ENCODE measurements at regions not wholly inside any gene's neighbourhood (a gene's known extent, or its start where the extent isn't known, plus 50 kb on each side); places are given as distances from the start of the nearest gene placed in this dataset.

DNA sequence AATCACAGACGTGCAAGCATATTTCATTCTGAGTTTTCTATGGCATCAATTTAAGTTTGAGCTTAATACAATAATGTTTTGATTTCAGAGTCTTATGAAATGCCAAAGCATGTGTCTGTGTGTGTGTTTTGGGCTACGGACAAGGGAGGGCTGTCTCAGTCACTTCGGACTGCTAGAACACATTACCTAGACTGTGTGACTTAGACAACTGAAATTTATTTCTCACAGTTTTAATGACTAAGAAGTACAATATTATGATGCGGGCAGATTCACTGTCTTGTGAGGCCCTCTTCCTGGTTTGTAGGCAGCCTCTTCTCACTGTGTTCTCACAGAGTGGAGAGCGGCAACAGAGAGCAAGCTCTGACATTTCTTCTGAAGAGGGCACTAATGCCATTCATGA is 1202.0 kb downstream of the EFNB2 start:
- DNase-seq = no peak

DNA sequence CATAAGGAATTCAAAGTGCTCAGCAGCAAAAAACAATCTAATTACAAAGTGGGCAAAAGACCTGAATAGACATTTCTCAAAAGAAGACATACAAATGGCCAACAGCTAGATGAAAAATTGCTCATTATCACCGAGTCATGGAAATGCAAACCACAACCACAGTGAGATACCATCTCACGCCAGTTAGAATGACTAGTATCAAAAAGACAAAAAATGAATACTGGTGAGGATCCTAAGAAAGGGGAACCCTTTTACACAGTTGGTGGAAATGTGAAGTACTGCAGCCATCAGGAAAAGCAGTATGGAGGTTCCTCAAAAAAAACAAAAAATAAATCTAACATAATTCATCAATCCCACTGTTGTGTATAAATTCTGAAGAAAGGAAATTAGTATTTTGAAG is 1206.1 kb downstream of the EFNB2 start:
- no peak for DNase-seq

DNA sequence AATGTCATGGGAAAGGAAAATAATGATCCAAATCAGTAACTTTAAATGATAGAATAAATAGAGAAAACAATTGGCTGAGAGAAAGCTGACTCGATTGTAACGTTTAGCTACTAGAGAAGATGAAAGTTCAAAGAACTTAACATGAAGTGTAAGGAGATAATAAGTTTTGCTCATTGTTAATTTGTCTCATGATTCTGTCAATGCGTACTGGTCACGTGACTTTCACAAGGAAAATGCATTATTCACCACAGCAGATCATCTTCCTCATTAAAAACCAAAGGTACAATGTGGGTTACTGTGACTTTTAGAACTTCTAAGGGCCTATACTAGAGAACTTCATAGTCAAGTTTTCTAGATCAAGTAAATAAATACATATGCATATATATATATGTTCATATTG is 1207.2 kb downstream of the EFNB2 start:
- DNase-seq = no peak

DNA sequence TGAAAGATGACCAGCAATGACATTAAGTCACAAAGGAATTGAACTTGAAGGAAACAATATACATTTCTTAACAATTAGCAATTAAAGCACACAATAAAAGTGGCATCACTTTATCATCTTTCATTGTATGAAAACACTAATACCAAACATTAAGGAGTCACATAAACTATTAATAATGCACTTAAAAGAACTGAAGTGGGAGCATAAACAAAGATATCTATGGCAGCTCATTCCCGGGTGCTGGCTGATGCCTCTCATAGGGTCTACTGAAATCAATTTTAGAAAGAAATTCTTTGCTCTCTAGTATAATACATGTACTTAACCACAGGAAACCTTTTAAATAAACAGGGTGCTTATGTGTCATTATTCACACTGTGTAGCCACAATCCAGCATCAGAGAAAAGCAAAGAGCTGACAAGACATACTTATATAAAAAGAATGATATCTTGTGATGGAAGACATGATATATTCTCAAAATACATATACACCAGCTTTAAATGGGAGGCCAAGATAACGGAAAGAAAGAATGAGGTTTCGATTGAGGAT is 1207.8 kb downstream of the EFNB2 start:
- DNase-seq = no peak

DNA sequence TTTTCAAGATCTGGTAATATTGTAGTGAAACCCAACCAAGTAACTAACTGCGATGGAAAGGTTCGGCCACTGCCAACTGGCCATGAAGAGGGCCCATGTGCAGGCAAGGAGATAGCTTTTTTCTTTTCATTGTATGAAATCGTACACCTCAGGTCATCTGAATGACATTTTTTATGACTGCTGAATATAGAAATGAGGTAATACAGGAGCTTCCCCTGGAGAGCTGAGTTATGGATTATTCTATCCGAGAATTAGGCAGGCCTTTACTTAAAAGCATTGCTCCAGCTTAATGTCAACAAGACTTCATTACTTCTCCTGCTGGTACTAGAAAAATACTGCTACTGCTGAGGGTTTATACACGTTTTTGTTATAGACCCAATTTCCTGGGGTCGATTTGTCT is 1215.6 kb downstream of the EFNB2 start:
- DNase-seq = no peak

- DNase-seq = no peak
These were observed 1218.7 kb downstream of the EFNB2 start for GRCh38 chr13:105316731-105317130.

GRCh38 chr13:105312906-105313305 is 1222.6 kb downstream of the EFNB2 start:
- DNase-seq = no peak

GRCh38 chr13:105311094-105311493 is 1224.4 kb downstream of the EFNB2 start:
- no peak for DNase-seq

DNA sequence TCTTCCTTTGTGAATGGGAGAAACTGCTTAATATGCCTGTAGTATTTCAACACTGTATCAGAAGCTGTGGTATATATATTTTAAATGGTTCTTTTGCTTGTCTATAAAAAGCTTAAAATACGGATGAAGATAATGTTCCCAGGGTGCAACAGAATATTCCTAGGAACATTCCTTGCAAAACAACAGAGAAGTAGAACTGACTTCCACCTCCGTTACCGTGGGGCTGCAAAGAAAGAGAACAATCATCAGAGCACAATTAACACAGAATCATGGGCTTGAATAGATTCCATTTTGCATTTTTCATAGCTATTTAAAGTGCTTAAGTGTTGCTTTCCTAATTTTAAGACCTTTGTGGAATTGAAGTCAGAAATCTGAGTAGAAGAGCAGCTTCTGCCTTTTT is 1227.7 kb downstream of the EFNB2 start:
- DNase-seq = no peak

DNA sequence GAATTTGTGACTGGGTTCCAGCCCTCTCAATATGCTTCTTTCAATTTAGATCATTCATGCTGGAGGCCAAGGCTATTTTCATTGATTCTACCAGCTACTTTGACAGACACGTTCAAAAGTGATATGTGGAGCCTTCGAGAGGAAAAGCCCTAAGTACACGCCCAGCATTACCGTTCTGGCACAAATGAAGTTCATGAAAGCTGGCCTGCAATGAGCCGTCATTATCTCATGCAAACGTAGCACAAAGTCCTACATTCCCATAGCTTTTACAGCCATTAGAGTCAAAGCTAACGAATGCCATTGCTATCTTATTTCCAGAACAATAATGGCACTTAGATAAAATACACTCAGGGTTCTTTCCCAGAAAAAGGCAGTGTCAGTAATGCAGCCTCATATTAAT is 1237.6 kb downstream of the EFNB2 start:
- DNase-seq = no peak

GRCh38 chr13:105291987-105292386 is 1243.5 kb downstream of the EFNB2 start:
- DNase-seq = no peak

DNA sequence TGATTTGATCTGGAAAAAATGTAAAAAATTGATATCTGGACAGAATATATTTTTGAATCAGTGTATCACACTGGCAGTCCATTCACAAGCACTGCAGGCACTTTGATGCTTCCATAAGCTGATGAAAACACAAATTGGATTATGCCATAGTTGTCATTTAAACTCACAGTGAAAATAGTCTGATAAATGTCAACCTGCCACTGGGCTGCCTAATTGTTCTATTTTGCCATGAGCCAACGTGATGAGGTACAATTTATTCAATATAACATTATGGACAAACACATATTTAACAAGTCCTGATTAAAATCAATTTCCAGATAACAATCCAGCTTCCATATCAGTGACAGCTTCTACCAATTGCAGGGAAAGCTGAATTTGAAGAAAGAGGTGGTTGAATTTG is 1244.9 kb downstream of the EFNB2 start:
- no peak for DNase-seq

DNA sequence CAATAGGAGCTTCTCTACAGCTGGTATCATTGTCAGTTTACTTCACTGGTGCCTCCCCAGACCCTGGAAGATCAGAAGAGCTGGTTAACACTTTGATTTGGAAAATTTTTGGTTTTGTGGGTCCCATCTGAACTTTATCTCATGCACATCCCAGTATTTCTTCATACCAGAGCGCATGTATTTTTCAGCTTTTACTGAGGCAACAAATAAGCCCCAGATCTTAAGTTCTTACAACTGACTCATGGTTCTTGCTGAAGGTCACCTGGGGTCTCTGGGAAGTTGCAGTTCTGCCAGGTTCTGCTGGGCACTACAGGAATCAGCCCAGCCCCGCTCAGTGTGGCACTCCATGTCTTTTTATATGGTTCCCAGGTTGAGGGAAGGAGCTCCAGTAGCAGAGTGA is 1249.9 kb downstream of the EFNB2 start:
- no peak for DNase-seq

DNA sequence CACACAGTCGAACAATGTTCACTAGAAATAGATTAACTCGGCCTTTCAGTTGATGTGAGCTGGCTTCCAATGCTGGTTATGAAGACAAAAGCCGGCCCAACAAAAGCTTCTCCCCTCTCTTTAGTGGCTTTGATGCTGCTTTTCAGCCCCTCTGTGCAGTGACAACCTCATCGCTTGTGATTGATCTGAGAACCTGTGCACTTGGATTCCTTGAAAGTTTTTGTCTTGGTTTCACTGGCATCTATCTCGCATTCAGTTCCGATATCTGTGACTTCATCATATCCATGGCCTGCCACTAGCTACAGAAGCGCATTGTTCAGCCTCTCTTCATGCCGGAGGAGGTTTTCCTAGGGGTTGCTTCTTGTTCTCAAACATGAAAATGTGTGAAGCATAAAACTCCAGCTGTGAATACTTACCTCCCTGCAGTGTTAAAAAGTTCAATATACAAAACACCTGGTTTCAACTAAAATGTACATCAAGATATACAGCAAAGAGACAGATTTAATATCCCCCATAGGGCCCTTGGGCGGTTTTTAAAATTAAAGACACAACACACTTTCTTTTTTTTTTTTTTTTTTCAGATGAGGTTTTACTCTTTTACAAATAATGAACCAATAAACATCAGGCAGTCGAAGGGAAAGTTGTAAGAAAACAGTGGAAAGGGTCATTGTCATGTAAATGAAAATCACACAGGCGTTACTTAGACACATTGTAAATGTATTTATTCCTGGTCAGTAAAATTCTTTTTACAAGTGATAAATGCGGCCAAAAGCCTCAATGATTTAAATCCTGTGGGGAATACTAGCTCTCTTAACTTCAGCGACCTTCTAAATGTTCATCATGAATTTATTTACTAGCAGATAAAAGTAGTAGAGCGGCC is 1252.8 kb downstream of the EFNB2 start:
- DNase-seq = no peak

DNA sequence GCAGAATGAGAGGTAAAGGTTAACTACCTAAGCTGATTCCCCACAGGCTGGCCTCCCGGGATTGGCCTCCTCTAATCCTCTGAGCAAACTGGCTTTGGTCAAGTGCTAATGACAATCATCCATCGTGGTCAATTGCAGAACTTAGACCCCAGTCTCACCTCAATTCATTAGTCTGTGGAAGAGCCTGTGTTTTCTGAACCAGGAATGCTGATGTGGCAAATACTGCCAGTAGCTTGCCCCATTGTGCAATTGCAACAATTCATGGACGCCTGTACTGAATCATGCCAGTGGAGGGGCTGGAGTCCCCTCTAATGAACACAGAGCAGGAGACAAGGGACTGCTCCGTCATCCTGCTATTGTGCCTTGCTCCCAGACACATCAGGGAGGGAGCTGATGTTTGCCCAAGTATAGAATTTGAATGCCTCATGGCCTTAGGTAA is 1256.5 kb downstream of the EFNB2 start:
- no peak for DNase-seq

DNA sequence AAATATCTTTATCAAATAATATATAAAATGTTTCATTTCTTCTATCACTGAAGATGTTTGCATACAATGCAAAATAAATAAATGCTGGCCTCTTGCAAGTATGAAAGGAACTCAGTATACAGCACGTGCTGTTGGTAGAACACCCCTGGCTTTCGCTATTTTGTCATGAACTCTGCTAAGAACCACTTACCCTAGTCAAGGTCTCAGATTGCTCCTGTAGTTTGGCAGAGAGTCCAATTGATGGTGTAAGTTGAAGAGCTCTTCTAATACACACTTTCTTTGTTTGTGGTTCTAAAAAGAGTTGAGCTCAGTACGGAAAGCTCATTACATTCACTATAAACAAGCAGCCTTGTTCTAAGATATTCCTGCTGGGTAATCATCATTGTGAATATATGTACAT is 1258.9 kb downstream of the EFNB2 start:
- DNase-seq = no peak

GRCh38 chr13:105273665-105274222 is 1261.7 kb downstream of the EFNB2 start:
- no peak for DNase-seq

GRCh38 chr13:105272660-105273631 is 1262.5 kb downstream of the EFNB2 start:
- no peak for DNase-seq

- DNase-seq = no peak
These were observed 1268.8 kb downstream of the EFNB2 start for GRCh38 chr13:105266615-105267014.

GRCh38 chr13:105262579-105262978 is 1272.9 kb downstream of the EFNB2 start:
- DNase-seq = no peak

DNA sequence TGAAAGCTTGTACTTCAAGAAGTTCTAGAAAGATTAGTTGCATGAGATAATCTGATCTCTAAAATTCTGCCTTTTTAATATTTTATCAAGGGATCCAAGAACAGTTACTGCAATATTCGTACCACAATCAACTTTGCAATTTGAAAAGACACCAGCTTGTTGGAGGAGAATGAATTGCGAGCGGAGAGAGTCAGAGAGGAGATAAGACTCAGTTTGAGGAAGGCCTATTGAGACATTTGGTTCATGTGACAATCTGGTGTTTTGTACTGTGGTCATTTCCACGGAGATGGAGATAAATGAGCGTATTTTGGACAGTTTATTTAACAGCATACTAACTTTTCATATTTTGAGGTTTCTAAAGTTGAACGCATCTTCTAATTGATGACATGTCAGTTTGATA is 1276.0 kb downstream of the EFNB2 start:
- DNase-seq = no peak

- DNase-seq = no peak
These were observed 1280.0 kb downstream of the EFNB2 start for GRCh38 chr13:105255472-105255871.

- DNase-seq = no peak
These were observed 1284.2 kb downstream of the EFNB2 start for GRCh38 chr13:105251293-105251692.
